Pancreas (tissue), 10 donors: ENCODE measurements at regions not wholly inside any gene's neighbourhood (a gene's known extent, or its start where the extent isn't known, plus 50 kb on each side); places are given as distances from the start of the nearest gene placed in this dataset.
A peak's percentile ranks its signal among the peaks of the same experiment; 100 is the strongest.

Source experiments
- ATAC-seq, 4 donors: fragments of 200-7000 bp; cut with Tn5 transposase; one replicate each; pipeline versions ENCODE4 v1.8.0 to v1.9.1; 2020; ENCODE audit warnings: mild to moderate bottlenecking in 4 of 4, moderate library complexity in 4 of 4
- DNase-seq, 6 donors: peaks; one replicate each; pipeline ENCODE4 v3.0.0-alpha.2; 2020
- FAIRE-seq: peaks from 2 replicates; lab custom pipeline; 2012; peaks lifted over from hg19 to GRCh38; lab: Jason Lieb, UNC
- H3K27ac ChIP-seq, 4 donors: fragments of 200-600 bp; sonication (generic); 1 replicate in 3 of 4; 2 replicates in 1 of 4; pipeline versions ENCODE4 v1.5.0 to v1.8.0; 2020
- H3K27me3 ChIP-seq, 4 donors: fragments of 200-600 bp; one replicate each; pipeline ENCODE4 v1.8.0; 2021
- H3K36me3 ChIP-seq, 3 donors: fragments of 200-600 bp; sonication (generic) in 1 of 3; one replicate each; pipeline versions ENCODE4 v1.5.0 to v1.8.0; 2020 to 2021
- H3K4me1 ChIP-seq, 3 donors: fragments of 200-600 bp; one replicate each; pipeline ENCODE4 v1.8.0; 2021
- H3K4me3 ChIP-seq, 4 donors: fragments of 200-600 bp; sonication (generic) in 2 of 4; one replicate each; pipeline versions ENCODE4 v1.5.0 to v1.8.0; 2020 to 2021
- H3K9me3 ChIP-seq, 4 donors: fragments of 200-600 bp; one replicate each; pipeline ENCODE4 v1.8.0; 2021
- WGBS, 2 donors: extraction: QIAGEN DNeasy Blood & Tissue Kit; methylation state at CpG; one replicate each; pipeline ENCODE4 v1.1.7; 2013; 5-methylcytosine and 5-hydroxymethylcytosine counted together
- intact Hi-C, 3 donors: fragments of 100-400 bp; cut with DNase I; formaldehyde crosslinking; loops; one replicate each; pipeline versions ENCODE4 v1.11.1 to v1.14.2; 2022
- TF ChIP-seq, protein P1 (sequence below), 4 donors: fragments of 200-600 bp; sonication (generic) in 3 of 4; IDR thresholded peaks; one replicate each; pipeline versions ENCODE4 v1.5.0 to v1.8.0; 2021; ENCODE audit warnings: antibody characterized with exemption in 4 of 4
- donor health status: healthy with polysubstance abuse.
- donor health status: DM: no; HTN: no; CAD: no; lungs with moderate emphysema.
- donor health status: DM: no; HTN: no; CAD: no.
- donor health status: control.
- donor health status: control.
- donor health status: Bipolar disorder and iron deficiency.
- donor health status: DM: yes; HTN: yes; CAD: no.
- donor health status: DM: no; HTN: no; CAD: no.
- donor health status: DM: no; HTN: no; CAD: no.
- donor health status: DM: yes; HTN: yes; CAD: no.

DNA sequence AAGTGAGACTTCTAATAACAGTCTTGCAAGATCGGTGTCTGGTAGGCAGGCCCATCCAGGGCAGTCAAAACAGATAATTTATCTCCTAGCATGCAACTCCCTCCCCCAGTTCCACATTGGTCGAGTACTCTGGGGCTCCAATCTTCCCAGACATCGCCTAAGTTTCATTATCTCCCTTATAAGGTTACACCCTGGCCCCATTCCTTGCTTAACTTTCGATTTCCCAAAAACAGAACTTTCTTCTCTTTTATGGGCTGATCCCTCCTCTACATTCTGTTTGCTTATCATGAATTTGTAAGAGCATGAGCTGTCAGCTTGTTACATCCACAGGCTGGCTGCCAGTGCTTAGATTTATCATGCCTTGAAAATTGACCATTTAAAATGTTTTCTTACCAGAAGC, 471.3 kb downstream of the TECRL start:
- no peak overlapping the region for H3K4me3 ChIP-seq

DNA sequence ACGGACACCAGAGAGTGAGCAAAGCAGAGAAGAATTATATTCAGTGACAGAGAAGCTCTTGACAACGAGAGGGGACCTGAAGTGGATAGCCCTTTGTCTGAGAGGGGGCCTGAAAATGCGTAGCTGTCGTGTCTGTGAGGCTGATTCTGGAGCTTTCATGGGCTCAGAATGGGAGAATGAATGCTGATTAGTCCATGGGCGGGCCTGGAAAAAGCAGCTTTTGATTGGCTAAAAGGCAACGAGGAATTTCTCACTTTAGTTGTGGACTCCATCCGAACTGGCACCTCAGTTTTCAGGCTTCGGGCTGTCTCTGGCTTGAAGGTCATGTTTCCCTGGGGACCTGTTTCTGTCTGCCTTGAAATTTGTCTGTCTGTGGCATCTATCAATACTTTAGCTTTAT, 487.1 kb downstream of the TECRL start:
- TF ChIP-seq, protein P1, sequence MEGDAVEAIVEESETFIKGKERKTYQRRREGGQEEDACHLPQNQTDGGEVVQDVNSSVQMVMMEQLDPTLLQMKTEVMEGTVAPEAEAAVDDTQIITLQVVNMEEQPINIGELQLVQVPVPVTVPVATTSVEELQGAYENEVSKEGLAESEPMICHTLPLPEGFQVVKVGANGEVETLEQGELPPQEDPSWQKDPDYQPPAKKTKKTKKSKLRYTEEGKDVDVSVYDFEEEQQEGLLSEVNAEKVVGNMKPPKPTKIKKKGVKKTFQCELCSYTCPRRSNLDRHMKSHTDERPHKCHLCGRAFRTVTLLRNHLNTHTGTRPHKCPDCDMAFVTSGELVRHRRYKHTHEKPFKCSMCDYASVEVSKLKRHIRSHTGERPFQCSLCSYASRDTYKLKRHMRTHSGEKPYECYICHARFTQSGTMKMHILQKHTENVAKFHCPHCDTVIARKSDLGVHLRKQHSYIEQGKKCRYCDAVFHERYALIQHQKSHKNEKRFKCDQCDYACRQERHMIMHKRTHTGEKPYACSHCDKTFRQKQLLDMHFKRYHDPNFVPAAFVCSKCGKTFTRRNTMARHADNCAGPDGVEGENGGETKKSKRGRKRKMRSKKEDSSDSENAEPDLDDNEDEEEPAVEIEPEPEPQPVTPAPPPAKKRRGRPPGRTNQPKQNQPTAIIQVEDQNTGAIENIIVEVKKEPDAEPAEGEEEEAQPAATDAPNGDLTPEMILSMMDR (IDR thresholded peaks at IDR 0.05) = no peak
- no peak overlapping the region for H3K4me3 ChIP-seq
- FAIRE-seq = no peak
- no peak overlapping the region for H3K27ac ChIP-seq
- no peaks in the 10 kb centered on the region for H3K27me3 ChIP-seq
- no peak for DNase-seq
- no peaks in the 10 kb centered on the region for H3K36me3 ChIP-seq
- intact Hi-C loops = no loop called here
- H3K4me1 ChIP-seq = no peaks in the 10 kb centered on the region
- no peaks in the 10 kb centered on the region for H3K9me3 ChIP-seq
- 42 to 55% methylated on average over 8 of the region's 8 CpGs for WGBS, 2 donors
- no peak for ATAC-seq

More for the DNA sequence above, 471.3 kb downstream of the TECRL start:
- DNase-seq (no peak), ATAC-seq (peak in 3 of 4 donors; percentile 31 to 66 (median 41)), FAIRE-seq (no peak)
- 39 to 44% methylated on average over 4 of the region's 4 CpGs for WGBS, 2 donors
- Histone ChIP-seq H3K4me1 (no peaks in the 10 kb centered on the region), H3K9me3 (no peaks in the 10 kb centered on the region), H3K36me3 (no peaks in the 10 kb centered on the region), H3K27ac (no peak overlapping the region), H3K27me3 (no peaks in the 10 kb centered on the region)
- intact Hi-C loops = no loop called here
- TF ChIP-seq, protein P1 (IDR thresholded peaks at IDR 0.05) = no peak

DNA sequence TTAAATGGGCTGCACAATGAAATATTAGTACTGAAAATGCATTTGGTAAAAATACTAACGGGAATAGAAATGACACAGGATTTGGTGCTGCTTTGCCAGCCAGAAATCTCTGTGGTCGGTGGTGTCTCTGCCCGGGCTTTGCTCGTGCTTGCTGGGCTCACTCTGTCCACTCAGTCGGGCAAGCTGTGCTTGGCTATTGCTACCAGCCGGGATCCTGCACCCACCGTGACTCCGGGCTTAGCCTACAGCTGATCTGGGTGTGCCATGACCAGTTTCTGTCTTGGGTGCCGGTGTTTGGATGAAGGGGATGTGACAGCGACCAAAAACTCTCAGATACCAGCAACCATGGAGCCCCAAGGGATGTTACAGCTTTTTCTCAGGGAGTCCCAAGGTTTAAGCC, 487.7 kb downstream of the TECRL start:
- TF ChIP-seq, protein P1 (IDR thresholded peaks at IDR 0.05) = no peak
- WGBS, 2 donors = 70 to 77% methylated on average over 10 of the region's 10 CpGs
- H3K4me1 ChIP-seq = no peaks in the 10 kb centered on the region
- H3K36me3 ChIP-seq = no peaks in the 10 kb centered on the region
- H3K4me3 ChIP-seq = no peak overlapping the region
- FAIRE-seq (no peak), ATAC-seq (no peak), DNase-seq (peak in 1 of 6 donors; percentile 22)
- H3K27me3 ChIP-seq = no peaks in the 10 kb centered on the region
- H3K9me3 ChIP-seq = no peaks in the 10 kb centered on the region
- H3K27ac ChIP-seq = no peak overlapping the region
- intact Hi-C loops = no loop called here

DNA sequence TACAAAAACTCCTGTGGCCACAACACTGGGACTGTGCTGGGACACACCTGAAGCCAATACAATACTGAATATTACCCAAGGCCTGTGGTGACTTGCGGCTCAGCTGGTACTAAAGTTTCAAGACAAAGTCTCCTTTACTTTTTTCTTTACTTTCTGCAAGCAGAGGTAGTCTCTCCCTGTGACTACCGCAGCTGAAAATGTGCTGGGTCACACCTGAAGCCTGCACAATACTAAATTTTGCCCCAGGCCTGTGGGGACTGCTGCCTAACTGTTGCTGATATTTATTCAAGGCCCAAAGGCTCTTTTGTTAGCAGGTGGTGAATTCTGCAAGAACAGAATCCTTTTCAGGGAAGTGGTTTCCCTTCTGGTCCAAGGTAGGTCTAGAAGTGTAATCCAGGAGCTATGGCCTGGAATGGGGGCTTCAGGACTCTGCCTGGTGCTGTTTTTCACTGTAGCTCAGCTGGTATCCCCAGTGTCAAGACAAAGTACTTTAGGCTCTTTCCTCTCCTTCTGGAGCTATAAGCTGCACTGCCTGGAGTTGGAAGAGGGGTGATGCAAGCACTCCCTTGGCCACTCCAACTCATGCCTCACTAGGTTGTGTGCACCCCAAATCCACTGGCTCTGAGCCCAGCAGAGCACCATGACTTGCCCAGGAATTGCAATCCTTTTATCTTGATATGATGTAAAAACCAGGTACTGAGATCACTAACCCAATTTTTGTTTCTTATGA, 489.4 kb downstream of the TECRL start:
- Histone ChIP-seq H3K4me3 (no peak overlapping the region), H3K9me3 (no peaks in the 10 kb centered on the region), H3K27me3 (no peaks in the 10 kb centered on the region), H3K36me3 (no peaks in the 10 kb centered on the region), H3K27ac (no peak overlapping the region), H3K4me1 (no peaks in the 10 kb centered on the region)
- no peak for FAIRE-seq
- TF ChIP-seq, protein P1 (IDR thresholded peaks at IDR 0.05) = no peak
- intact Hi-C loops = no loop called here
- DNase-seq = no peak
- 56 to 66% methylated on average over 2 of the region's 2 CpGs for WGBS, 2 donors
- no peak for ATAC-seq

DNA sequence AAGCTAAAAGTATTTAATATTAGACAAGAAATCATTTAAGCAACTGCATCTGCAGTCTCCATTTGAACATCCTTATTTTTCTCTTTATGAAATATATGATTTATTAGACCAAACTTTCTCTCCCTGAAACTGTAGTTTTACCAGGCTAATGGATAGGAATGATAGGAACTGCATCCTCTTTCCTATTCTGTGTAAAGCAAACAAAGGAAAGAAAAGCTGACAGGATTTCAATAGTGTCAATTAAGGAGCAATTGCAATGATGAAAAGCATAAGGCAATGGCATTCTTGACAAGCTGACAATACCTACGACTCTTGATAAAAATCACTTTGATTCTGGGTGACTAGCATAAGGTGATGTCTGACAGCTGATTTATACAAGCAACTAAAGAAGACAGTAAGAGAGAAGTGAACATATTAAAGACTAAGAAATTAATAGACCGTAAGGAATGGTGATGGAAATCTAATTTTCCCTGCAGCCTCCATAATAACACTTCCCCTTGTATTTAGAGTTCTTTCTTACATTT, 502.5 kb downstream of the TECRL start:
- no peak overlapping the region for H3K27ac ChIP-seq
- TF ChIP-seq, protein P1 (IDR thresholded peaks at IDR 0.05) = no peak
- FAIRE-seq (no peak), ATAC-seq (no peak), DNase-seq (no peak)
- 44 to 47% methylated on average over 2 of the region's 2 CpGs for WGBS, 2 donors
- no peaks in the 10 kb centered on the region for H3K36me3 ChIP-seq
- intact Hi-C loops = loop anchor here in 1 of 3 donors (10.0 kb wide), 1 partner anchor 102 kb away; no protein-coding TSS in a partner anchor
- H3K9me3 ChIP-seq = no peaks in the 10 kb centered on the region
- H3K27me3 ChIP-seq = no peaks in the 10 kb centered on the region
- H3K4me1 ChIP-seq = no peaks in the 10 kb centered on the region
- no peak overlapping the region for H3K4me3 ChIP-seq
